ENCODE measurements at regions not wholly inside any gene's neighbourhood (a gene's known extent, or its start where the extent isn't known, plus 50 kb on each side); places are given as distances from the start of the nearest gene placed in this dataset.

- DNase-seq (ENCODE audit: low spot score): no peak
Observed at GRCh38 chr15:87239582-87240230, 1016.8 kb downstream of the NTRK3 start.

GRCh38 chr15:87238451-87239068 lies 1018.0 kb downstream of the NTRK3 start:
- no peak for DNase-seq (ENCODE audit: low spot score)

DNA sequence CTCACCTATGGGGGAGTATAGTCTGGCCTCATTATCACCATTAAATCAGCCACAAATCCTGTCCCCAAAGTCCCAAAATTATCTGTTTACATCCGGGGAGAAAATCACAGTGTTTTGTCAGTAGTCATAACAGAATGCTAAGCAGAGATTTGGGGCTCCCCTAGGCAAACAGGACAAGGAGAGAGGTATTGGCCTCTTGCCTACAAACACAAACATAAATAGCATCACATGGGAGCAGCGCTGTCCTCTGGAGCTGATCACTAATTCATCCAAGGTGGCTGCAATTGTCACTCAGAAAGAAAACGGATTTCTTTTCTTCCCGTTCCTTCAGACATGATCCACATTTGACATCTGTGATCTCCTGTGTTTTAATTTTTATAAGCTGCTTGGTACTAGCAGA lies 1028.1 kb downstream of the NTRK3 start:
- no peak for DNase-seq (ENCODE audit: low spot score)

DNA sequence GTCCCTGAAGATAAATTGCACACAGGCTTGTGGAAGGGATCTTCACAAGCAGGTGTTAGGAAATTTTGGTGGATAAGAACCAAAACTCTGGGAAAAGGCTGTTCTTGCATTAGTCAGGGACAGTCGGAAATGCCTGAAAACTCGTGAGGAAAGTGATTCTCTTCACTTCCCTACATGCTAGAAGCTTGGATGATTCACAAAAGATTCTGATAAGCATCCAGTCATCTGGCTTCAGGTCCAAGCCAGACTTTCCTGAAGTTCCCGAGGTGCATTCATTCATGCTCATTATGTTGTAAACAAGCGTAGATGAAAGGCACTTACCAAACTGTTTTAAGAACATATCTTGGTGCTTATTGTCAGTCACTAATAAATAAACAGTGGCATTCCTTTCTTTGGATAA lies 1028.7 kb downstream of the NTRK3 start:
- no peak for DNase-seq (ENCODE audit: low spot score)

DNA sequence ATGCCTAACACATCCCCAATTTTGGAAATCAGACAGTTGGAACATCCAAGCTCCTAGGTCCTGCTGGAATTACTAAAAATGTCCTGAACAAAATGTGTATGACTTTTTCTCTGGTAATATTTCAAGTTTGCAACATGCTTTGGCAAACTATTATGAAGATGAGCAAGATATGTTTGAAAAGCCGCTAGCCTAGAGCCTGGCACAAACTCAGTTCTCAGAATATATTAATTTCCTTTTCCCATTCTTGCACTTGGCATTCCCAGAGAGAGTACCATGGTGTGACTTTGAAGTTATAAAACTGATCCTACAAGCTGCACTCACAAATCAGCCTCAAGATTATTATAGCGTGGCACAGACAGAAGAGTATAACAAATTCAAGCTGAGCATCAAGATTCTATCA lies 1031.1 kb downstream of the NTRK3 start:
- DNase-seq (ENCODE audit: low spot score): no peak

DNA sequence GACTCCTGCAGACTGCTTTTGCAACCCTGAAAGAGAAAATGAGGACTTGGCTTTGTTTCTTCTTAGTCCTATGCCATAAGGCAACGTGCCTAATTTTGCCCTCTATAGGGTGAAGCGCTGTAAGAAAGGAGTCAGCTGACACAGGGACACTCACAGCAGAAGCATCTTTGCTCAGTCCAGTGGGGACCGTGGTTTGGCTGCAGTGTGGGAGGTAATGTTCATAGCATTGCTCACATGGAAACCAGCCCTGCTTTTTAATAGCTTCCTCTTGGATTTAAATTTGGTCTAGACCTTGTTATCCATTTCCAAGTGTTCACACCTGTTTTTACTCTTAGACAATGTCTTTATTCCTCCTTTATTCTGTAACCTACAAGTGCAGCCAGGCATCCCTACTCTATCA lies 1032.1 kb downstream of the NTRK3 start:
- no peak for DNase-seq (ENCODE audit: low spot score)

- DNase-seq (ENCODE audit: low spot score): no peak
Observed at GRCh38 chr15:87219650-87220615, 1036.6 kb downstream of the NTRK3 start.

GRCh38 chr15:87215100-87215499 lies 1041.4 kb downstream of the NTRK3 start:
- no peak for DNase-seq (ENCODE audit: low spot score)

GRCh38 chr15:87213626-87214025 lies 1042.9 kb downstream of the NTRK3 start:
- no peak for DNase-seq (ENCODE audit: low spot score)

DNA sequence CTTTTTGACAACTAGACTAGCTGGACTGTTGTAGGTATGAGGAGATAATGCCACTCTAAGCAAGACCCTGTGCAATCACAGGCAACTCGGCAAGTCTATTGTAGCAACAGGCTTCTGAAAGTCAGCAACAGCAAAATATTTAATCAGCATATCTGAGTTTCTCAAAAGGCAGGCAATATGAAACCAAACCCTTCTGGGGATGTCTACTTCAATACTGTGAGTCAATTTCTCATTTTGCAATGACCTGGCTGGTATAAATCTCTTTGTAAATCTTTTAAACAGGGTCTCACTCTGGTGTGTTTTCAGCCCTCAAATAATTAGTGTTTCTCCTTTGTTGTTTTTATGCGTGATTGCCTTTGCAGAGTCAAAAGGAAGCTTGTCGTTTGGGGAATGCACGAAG lies 1044.5 kb downstream of the NTRK3 start:
- DNase-seq (ENCODE audit: low spot score): no peak

DNA sequence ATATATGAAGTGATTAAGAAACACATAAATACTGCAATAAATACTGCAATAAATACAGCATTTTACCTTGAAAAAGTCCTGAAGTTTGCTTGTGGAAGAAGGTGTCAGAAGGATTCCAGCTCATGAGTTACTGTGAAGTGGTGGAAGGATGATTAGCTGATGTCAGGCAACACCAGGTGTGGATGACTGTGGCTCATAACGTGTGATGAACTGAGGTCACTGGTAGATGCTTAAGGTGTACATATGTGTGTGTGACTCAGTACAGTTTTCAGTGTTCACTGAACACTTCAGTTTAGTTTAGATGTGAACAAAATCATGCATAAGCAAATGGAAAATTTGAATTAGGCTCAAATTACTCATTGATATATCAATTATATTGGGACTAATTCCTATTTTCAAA lies 1045.0 kb downstream of the NTRK3 start:
- no peak for DNase-seq (ENCODE audit: low spot score)

DNA sequence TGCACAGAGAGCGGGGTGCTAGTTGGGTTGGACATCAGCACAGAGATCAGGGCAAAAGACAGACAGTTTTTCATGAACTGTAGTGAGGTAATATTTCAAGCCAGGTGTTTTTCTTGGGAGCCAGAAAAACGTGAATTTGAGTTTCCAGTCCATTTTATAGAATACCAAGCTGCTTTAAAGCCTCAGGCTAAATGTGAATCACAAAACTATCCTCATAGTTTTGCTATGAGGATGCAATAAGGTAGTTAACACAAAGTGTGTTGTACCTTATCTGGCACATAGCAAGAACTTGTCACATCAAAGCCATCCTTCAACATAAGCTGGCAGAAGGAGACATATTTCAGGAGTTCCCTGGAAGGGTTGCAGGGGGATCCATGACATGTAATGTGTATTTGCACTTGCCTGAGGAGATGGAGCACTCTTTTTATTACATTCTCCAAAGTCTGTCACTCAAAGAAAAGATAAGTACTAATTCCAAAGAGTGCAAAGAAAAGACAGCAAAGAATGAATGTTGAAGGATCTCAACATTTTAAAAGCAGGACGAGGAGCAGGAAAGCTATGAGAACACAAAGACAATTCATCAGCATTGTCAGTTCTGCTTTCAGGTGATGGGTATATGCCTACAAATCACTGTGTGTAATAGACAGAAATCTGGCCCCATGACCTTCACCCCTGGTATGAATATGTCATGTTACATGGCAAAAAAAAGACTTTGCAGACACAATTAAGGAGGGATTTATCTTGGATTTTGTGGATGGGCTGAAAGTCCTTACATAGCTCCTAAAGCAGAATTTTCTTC lies 1046.4 kb downstream of the NTRK3 start:
- no peak for DNase-seq (ENCODE audit: low spot score)

GRCh38 chr15:87207990-87208580 lies 1048.5 kb downstream of the NTRK3 start:
- DNase-seq (ENCODE audit: low spot score): no peak

- DNase-seq (ENCODE audit: low spot score): no peak
Observed at GRCh38 chr15:87207251-87207650, 1049.3 kb downstream of the NTRK3 start.

DNA sequence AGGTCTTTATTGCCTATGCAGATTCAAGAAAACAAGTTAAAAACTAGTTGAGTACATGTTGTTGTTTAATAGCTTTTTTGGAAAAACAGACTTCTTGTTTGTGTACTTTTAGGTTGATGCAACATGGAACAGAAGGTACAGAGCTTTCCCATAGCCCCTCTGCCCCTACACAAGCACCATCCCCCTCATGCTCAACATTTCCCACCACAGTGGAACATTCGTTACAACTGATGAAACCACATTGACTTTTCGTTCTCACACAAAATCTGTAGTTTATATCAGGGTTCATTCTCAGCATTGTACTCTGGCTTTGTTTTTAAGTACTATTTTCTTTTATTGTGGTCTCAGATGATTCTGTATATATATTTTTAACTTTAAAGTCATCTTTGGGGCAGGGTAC lies 1054.6 kb downstream of the NTRK3 start:
- no peak for DNase-seq (ENCODE audit: low spot score)

GRCh38 chr15:87200149-87200548 lies 1056.4 kb downstream of the NTRK3 start:
- DNase-seq (ENCODE audit: low spot score): no peak

- no peak for DNase-seq (ENCODE audit: low spot score)
Observed at GRCh38 chr15:87197981-87198380, 1058.6 kb downstream of the NTRK3 start.

GRCh38 chr15:87196498-87196897 lies 1060.0 kb downstream of the NTRK3 start:
- DNase-seq (ENCODE audit: low spot score): no peak

DNA sequence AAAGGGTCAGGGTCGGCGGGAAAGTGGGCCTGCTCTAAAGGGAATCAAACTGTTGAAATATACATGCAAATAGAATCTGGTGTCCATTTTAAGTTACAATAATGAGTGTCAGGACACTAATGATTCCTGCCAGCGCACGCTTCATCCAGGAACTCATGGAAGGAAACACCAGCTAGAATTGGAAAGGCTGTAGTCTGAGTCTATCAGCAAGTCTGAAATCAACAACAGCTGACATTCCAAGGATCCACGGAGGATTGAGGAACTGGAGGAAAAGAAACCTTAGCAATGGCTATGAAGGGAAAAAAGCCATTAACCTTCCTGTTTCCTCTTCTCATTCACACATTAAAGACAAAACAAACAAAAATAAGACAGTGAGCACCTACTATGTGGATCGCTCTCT lies 1063.1 kb downstream of the NTRK3 start:
- DNase-seq (ENCODE audit: low spot score): no peak

DNA sequence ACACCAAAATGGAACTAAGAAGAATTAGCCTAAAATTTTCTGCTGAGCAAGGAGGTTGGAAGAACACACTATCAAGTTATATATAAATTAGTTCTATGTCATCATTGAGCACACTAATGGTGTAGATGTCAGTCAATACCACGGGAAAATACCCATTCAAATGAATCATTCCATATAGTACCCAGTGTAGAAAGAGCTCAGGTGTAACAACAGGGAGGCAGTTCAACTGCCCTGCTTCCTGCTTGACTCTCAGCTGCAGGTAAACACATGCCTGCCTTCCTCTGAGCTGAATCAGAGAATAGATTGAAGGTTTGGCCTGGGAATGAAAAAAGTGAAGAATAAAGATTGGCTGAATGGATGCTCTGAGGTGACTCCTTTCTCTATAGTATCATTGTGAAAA lies 1088.0 kb downstream of the AGBL1 start:
- DNase-seq (ENCODE audit: low spot score): no peak

GRCh38 chr15:87167055-87167454 lies 1087.4 kb downstream of the AGBL1 start:
- DNase-seq (ENCODE audit: low spot score): no peak

DNA sequence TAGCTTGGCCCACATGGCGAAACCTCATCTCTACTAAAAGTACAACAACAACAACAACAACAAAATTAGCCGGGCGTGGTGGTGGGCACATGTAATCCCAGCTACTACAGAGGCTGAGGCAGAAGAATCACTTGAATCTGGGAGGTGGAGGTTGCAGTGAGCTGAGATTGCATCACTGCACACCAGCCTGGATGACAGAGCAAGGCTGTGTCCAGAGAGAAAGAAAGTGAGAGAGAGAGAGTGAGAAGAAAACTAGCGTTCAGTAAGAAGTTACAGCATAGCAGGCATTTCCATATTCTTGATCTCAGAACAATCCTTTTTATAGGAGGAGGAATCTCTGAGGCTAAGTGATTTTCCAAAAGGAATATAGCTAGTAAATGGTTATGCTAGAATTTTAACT lies 1076.1 kb downstream of the AGBL1 start:
- no peak for DNase-seq (ENCODE audit: low spot score)

Data from HuH-7 (cell line).